ENCODE measurements at regions not wholly inside any gene's neighbourhood (a gene's known extent, or its start where the extent isn't known, plus 50 kb on each side); places are given as distances from the start of the nearest gene placed in this dataset.
A peak's percentile ranks its signal among the peaks of the same experiment; 100 is the strongest.

GRCh38 chr13:84126671-84127171, 244.4 kb upstream of the SLITRK1 start:
- H3K4me1 ChIP-seq: no peaks in the 10 kb centered on the region
- WGBS, 5 donors: 60 to 82% (median 74%) methylated on average over 7 of the region's 7 CpGs
- intact Hi-C loops (cut with DNase I; ENCODE audit: low total_unique reads): no loop called here
- H3K27ac ChIP-seq: no peak overlapping the region
- H3K4me3 ChIP-seq: no peak overlapping the region
- no peaks in the 10 kb centered on the region for H3K9me3 ChIP-seq
- H3K36me3 ChIP-seq: no peaks in the 10 kb centered on the region
- DNase-seq: peak; percentile 69
- TF ChIP-seq POLR2A (IDR thresholded peaks at IDR 0.05): no peak
- no peak for TF ChIP-seq POLR2AphosphoS5 (IDR thresholded peaks at IDR 0.05)
- TF ChIP-seq CTCF (IDR thresholded peaks at IDR 0.05 in 8 of 11, conservative IDR thresholded peaks at IDR 0.05 in 3 of 11): no peak
- H3K27me3 ChIP-seq (replicated peaks in 1 of 7): no peaks in the 10 kb centered on the region

- intact Hi-C loops (cut with DNase I; ENCODE audit: low total_unique reads): no loop called here
- Histone ChIP-seq H3K36me3 (no peaks in the 10 kb centered on the region), H3K9me3 (no peaks in the 10 kb centered on the region), H3K27me3 (replicated peaks in 1 of 7) (no peaks in the 10 kb centered on the region), H3K4me3 (no peak overlapping the region), H3K4me1 (no peaks in the 10 kb centered on the region), H3K27ac (no peak overlapping the region)
- DNase-seq: no peak
- TF ChIP-seq POLR2AphosphoS5 (IDR thresholded peaks at IDR 0.05) (no peak), POLR2A (IDR thresholded peaks at IDR 0.05) (no peak), CTCF (IDR thresholded peaks at IDR 0.05 in 8 of 11, conservative IDR thresholded peaks at IDR 0.05 in 3 of 11) (no peak)
- WGBS, 5 donors: 83 to 96% (median 88%) methylated on average over 1 of the region's 1 CpG
These were observed 239.2 kb upstream of the SLITRK1 start for GRCh38 chr13:84121456-84121855.

- no peaks in the 10 kb centered on the region for H3K27me3 ChIP-seq (replicated peaks in 1 of 7)
- H3K4me3 ChIP-seq: no peak overlapping the region
- WGBS, 5 donors: 17 to 31% (median 22%) methylated on average over 2 of the region's 2 CpGs
- H3K9me3 ChIP-seq: no peaks in the 10 kb centered on the region
- no peak for TF ChIP-seq POLR2AphosphoS5 (IDR thresholded peaks at IDR 0.05)
- no peak for TF ChIP-seq CTCF (IDR thresholded peaks at IDR 0.05 in 8 of 11, conservative IDR thresholded peaks at IDR 0.05 in 3 of 11)
- TF ChIP-seq POLR2A (IDR thresholded peaks at IDR 0.05): no peak
- no peaks in the 10 kb centered on the region for H3K36me3 ChIP-seq
- H3K27ac ChIP-seq: no peak overlapping the region
- intact Hi-C loops (cut with DNase I; ENCODE audit: low total_unique reads): no loop called here
- DNase-seq: no peak
- H3K4me1 ChIP-seq: no peaks in the 10 kb centered on the region
These were observed 236.7 kb upstream of the SLITRK1 start for GRCh38 chr13:84118839-84119409.

GRCh38 chr13:84098273-84098672, 216.0 kb upstream of the SLITRK1 start:
- intact Hi-C loops (cut with DNase I; ENCODE audit: low total_unique reads): no loop called here
- Histone ChIP-seq H3K9me3 (no peaks in the 10 kb centered on the region), H3K27ac (no peak overlapping the region), H3K27me3 (replicated peaks in 1 of 7) (no peaks in the 10 kb centered on the region), H3K4me3 (no peak overlapping the region), H3K36me3 (no peaks in the 10 kb centered on the region), H3K4me1 (no peaks in the 10 kb centered on the region)
- TF ChIP-seq POLR2A (IDR thresholded peaks at IDR 0.05) (no peak), POLR2AphosphoS5 (IDR thresholded peaks at IDR 0.05) (no peak), CTCF (IDR thresholded peaks at IDR 0.05 in 8 of 11, conservative IDR thresholded peaks at IDR 0.05 in 3 of 11) (no peak)
- no peak for DNase-seq
- WGBS, 5 donors: 61 to 87% (median 78%) methylated on average over 2 of the region's 2 CpGs
